ENCODE measurements at regions not wholly inside any gene's neighbourhood (a gene's known extent, or its start where the extent isn't known, plus 50 kb on each side); places are given as distances from the start of the nearest gene placed in this dataset.

GRCh38 chr4:33386764-33387163 lies 2666.6 kb downstream of the PCDH7 start (continued):
- peak; percentile 41 to 42 for TF ChIP-seq RAD21 (IDR thresholded peaks at IDR 0.05 in 1 of 2, conservative IDR thresholded peaks at IDR 0.05 in 1 of 2; ENCODE audit: low read depth in 2 of 2, low read length in 2 of 2)
